Osteoblast (primary cell): ENCODE measurements at regions not wholly inside any gene's neighbourhood (a gene's known extent, or its start where the extent isn't known, plus 50 kb on each side); places are given as distances from the start of the nearest gene placed in this dataset.

Experiments used
- DNase-seq: peaks from one replicate; pipeline ENCODE4 v3.0.0; 2011; ENCODE audit warnings: low spot score, mixed read lengths; ENCODE audit not compliant: insufficient read length; ENCODE audit errors: missing footprints
- H2AFZ ChIP-seq: 2 replicates; pipeline ENCODE4 v1.6.0; 2011; ENCODE audit warnings: mild to moderate bottlenecking, low read length
- H3K27ac ChIP-seq: 2 replicates; pipeline ENCODE4 v1.5.1; 2011; ENCODE audit warnings: mild to moderate bottlenecking, low read depth, low read length, moderate library complexity
- H3K27me3 ChIP-seq: 2 replicates; pipeline ENCODE4 v1.6.0; 2012; ENCODE audit warnings: mild to moderate bottlenecking, control low read depth, inconsistent platforms, low read length, moderate library complexity; ENCODE audit not compliant: insufficient read depth
- H3K36me3 ChIP-seq: 2 replicates; pipeline ENCODE4 v1.5.1; 2011; ENCODE audit warnings: mild to moderate bottlenecking, low read length, control low read depth, moderate library complexity; ENCODE audit not compliant: insufficient read depth
- H3K4me1 ChIP-seq: 2 replicates; pipeline ENCODE4 v1.5.1; 2011; ENCODE audit warnings: mild to moderate bottlenecking, low read length, control low read depth, moderate library complexity; ENCODE audit not compliant: insufficient read depth
- H3K4me2 ChIP-seq: 2 replicates; pipeline ENCODE4 v1.6.0; 2011; ENCODE audit warnings: mild to moderate bottlenecking, low read length; ENCODE audit not compliant: insufficient read depth
- H3K4me3 ChIP-seq: fragments of 200-600 bp; sonication (generic); 3 replicates; pipeline ENCODE4 v1.5.1; 2012; ENCODE audit warnings: mild to moderate bottlenecking, low read length, inconsistent platforms; ENCODE audit not compliant: insufficient read depth
- H3K79me2 ChIP-seq: 2 replicates; pipeline ENCODE4 v1.6.0; 2012; ENCODE audit warnings: mild to moderate bottlenecking, low read length, control low read depth, inconsistent platforms; ENCODE audit not compliant: insufficient read depth
- H3K9me3 ChIP-seq: 2 replicates; pipeline ENCODE4 v1.5.1; 2011; ENCODE audit warnings: low read depth, low read length, control low read depth
- H4K20me1 ChIP-seq: 2 replicates; pipeline ENCODE4 v1.6.0; 2012; ENCODE audit warnings: mild to moderate bottlenecking, low read length, control low read depth; ENCODE audit not compliant: insufficient read depth
- TF ChIP-seq, protein P1 (sequence below): IDR thresholded peaks from 2 replicates; pipeline ENCODE4 v1.5.1; 2011; ENCODE audit warnings: mild to moderate bottlenecking, low read depth, low read length, moderate library complexity; ENCODE audit errors: extremely low read depth

- TF ChIP-seq, protein P1, sequence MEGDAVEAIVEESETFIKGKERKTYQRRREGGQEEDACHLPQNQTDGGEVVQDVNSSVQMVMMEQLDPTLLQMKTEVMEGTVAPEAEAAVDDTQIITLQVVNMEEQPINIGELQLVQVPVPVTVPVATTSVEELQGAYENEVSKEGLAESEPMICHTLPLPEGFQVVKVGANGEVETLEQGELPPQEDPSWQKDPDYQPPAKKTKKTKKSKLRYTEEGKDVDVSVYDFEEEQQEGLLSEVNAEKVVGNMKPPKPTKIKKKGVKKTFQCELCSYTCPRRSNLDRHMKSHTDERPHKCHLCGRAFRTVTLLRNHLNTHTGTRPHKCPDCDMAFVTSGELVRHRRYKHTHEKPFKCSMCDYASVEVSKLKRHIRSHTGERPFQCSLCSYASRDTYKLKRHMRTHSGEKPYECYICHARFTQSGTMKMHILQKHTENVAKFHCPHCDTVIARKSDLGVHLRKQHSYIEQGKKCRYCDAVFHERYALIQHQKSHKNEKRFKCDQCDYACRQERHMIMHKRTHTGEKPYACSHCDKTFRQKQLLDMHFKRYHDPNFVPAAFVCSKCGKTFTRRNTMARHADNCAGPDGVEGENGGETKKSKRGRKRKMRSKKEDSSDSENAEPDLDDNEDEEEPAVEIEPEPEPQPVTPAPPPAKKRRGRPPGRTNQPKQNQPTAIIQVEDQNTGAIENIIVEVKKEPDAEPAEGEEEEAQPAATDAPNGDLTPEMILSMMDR = no peak
- peaks cover 12% of the 10 kb centered on the region for H3K4me1 ChIP-seq
- no peaks in the 10 kb centered on the region for H3K79me2 ChIP-seq
- H3K4me3 ChIP-seq = no peak overlapping the region
- H3K4me2 ChIP-seq = no peak overlapping the region
- no peak overlapping the region for H3K27ac ChIP-seq
- H2AFZ ChIP-seq = no peak overlapping the region
- no peaks in the 10 kb centered on the region for H4K20me1 ChIP-seq
- H3K27me3 ChIP-seq = no peaks in the 10 kb centered on the region
- H3K9me3 ChIP-seq = no peaks in the 10 kb centered on the region
- no peaks in the 10 kb centered on the region for H3K36me3 ChIP-seq
- no peak for DNase-seq
Observed at GRCh38 chr9:108271236-108271635, 584.5 kb downstream of the ACTL7B start.

DNA sequence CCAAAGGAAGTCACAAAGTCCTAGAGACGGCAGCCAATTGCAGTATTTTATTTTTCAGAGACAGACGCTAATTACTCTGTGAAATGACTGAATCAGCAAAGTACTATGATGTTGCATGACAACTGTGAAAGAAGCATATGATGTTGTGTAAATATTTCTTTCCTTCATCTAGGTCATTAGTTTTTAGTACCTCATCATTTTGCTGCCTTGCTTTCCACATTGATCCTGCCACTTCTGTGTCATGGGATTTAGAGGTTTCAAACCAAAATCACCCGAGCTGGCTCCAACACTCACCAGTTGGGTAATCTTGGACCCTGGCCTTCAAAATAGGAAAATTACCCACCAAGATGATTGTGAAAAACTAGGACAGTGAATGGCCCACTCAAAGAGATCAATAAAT, 585.2 kb downstream of the ACTL7B start:
- H3K27me3 ChIP-seq = no peaks in the 10 kb centered on the region
- no peak for DNase-seq
- H3K4me1 ChIP-seq = peaks cover 12% of the 10 kb centered on the region
- H3K36me3 ChIP-seq = no peaks in the 10 kb centered on the region
- no peaks in the 10 kb centered on the region for H3K9me3 ChIP-seq
- no peak overlapping the region for H3K4me3 ChIP-seq
- TF ChIP-seq, protein P1 = no peak
- H4K20me1 ChIP-seq = no peaks in the 10 kb centered on the region
- H3K27ac ChIP-seq = no peak overlapping the region
- H3K79me2 ChIP-seq = no peaks in the 10 kb centered on the region
- H2AFZ ChIP-seq = no peak overlapping the region
- H3K4me2 ChIP-seq = no peak overlapping the region

GRCh38 chr9:108270051-108270450, 585.7 kb downstream of the ACTL7B start:
- no peak overlapping the region for H3K27ac ChIP-seq
- H4K20me1 ChIP-seq = no peaks in the 10 kb centered on the region
- H3K4me1 ChIP-seq = peaks cover 12% of the 10 kb centered on the region
- TF ChIP-seq, protein P1 = no peak
- DNase-seq = no peak
- no peaks in the 10 kb centered on the region for H3K79me2 ChIP-seq
- H3K36me3 ChIP-seq = no peaks in the 10 kb centered on the region
- H3K4me3 ChIP-seq = no peak overlapping the region
- no peak overlapping the region for H3K4me2 ChIP-seq
- H3K27me3 ChIP-seq = no peaks in the 10 kb centered on the region
- no peaks in the 10 kb centered on the region for H3K9me3 ChIP-seq
- H2AFZ ChIP-seq = no peak overlapping the region

DNA sequence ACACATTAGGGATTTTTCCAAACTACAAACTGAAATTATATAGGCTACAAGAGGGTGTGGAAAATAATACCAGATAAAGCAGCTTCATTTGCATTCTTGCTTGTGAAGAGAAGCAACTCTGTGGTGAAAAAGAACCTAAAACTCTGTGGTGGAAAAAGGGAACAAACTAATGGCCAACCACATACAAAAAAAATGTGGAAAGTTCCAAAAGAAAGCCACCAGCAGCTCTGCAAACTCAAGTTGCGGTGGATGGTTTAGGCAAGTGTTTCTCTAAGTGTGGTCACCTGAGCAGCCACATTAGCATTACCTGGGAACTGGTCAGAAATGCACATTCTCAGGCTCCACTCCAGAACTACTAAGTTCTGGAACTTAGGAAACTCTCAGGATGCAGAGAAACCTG, 586.4 kb downstream of the ACTL7B start:
- Histone ChIP-seq H3K9me3 (no peaks in the 10 kb centered on the region), H3K4me2 (no peak overlapping the region), H3K27me3 (no peaks in the 10 kb centered on the region), H3K36me3 (no peaks in the 10 kb centered on the region), H3K4me3 (no peak overlapping the region), H3K27ac (no peak overlapping the region), H3K4me1 (peaks cover 12% of the 10 kb centered on the region), H3K79me2 (no peaks in the 10 kb centered on the region), H4K20me1 (no peaks in the 10 kb centered on the region), H2AFZ (no peak overlapping the region)
- TF ChIP-seq, protein P1 = no peak
- no peak for DNase-seq
